Inferior parietal cortex (tissue), 1 donor: ENCODE measurements at regions not wholly inside any gene's neighbourhood (a gene's known extent, or its start where the extent isn't known, plus 50 kb on each side); places are given as distances from the start of the nearest gene placed in this dataset.

Experiments used
- DNase-seq: peaks from one replicate; pipeline ENCODE4 v3.0.0-alpha.2; 2016; ENCODE audit errors: extremely low spot score

DNA sequence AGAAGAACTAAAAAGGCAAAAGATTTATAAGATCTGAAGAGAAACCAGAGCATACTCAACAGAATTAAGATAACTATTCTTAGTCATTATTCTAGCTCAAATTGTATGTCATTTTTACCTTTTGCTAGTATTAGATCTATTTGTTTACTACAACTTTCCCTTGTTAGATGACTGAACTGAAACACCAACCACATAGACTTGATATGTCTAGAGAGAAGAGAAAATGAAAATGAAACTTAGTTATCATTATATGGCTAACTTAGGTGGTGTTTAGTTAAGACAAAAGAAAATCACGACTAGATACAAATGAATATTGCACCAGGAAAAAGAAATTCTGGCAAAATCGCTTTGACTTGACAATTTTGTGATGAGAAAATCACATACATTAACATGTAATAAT lies 690.8 kb downstream of the PCDH18 start:
- DNase-seq = no peak

DNA sequence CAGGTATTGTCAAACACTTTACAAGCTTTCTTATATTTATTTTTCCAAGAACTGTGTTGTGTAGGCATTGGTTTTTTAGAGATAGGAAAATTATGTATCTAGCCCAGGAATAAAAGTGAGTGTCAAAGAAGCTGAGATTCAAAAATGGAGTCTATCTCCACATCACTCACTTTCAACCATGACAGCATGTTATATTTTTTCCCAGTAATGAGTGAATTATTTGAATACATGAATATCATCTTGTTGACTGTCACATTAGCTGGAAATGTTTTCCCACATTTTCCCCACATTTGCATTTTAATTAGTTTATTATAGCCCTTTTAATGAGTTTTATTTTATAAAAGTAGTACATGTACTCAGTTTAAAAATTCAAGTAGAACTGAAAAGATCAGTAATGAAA lies 693.7 kb downstream of the PCDH18 start:
- DNase-seq = no peak

DNA sequence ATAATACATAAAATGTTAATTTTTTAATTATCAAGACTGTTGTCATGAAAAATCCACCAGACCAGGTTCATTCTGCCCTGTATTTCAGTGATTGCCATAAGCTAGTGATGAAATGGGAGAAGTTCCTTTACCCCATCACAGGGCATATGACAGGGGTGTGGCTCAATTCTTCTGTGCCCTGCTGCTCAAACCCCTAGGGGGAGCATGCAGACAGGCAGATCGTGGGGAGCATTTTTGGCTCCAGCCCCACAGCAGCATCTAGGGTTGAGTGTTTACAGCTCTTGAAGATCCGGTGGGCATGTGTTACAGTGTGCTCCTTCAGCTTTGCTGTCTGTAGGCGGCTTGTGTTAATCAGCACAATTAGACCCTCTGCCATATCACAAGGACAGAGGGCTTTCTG lies 700.7 kb downstream of the PCDH18 start:
- no peak for DNase-seq

DNA sequence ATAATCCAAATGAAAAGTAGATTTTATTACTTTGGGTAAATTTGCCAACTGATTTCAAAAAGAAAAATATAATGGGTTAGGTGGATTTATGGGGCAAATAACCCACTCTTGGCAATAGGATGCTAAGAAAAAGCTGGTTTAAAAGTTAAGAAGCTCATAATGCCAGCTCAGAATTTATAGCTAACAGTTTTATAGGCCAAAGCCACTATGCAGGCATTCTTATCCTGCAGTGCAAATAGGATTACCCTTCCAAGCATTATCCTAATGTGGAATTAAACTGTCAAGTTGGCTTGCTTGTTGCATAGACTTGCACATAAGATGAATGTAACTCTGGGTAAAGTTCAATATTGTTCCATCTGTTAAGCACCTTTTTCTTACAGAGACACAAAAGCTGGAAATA lies 703.0 kb downstream of the PCDH18 start:
- DNase-seq = no peak

DNA sequence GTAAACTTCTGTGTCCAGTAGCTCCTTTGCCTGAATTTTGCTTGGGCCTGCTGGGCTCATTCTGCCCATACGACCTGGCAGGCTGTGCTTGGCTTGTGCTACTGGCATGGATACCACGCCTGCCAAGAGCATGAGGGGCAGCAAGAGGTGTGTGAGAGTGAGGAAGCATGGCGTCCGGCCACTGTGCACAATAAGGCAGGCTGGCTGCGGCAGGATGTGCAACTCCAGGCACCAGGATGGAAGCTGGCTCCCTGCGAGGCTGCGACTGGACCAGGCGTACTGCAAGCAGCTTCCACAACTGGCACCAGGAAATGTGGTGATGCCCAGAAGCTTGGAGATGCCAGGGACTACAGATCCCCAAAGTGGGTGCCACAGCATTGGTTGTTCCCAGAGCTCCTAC lies 709.3 kb downstream of the PCDH18 start:
- no peak for DNase-seq

DNA sequence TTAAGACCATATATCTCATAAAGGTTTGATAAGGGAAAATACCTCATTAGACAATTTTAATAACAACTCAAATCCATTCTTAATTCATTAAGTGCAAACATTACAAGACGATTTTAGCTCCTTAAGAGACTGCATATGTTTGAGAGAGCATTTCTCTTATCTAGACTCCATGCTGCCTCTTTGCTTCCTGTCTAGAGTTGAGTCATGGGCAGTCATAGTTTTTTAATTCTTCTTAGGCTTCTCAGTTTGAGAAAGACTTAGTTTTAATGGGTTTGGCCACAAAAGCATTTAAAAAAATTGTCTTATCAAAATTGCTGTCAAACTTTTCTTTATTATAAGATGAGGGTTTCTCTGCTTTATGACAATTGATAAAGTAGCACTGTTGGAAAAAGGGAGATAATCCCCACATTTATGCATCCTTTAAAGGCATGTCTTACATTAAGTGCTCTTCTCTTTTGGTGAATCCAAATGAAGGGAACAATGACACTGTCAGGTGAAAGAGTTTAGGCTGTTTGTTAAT lies 713.4 kb downstream of the PCDH18 start:
- no peak for DNase-seq

DNA sequence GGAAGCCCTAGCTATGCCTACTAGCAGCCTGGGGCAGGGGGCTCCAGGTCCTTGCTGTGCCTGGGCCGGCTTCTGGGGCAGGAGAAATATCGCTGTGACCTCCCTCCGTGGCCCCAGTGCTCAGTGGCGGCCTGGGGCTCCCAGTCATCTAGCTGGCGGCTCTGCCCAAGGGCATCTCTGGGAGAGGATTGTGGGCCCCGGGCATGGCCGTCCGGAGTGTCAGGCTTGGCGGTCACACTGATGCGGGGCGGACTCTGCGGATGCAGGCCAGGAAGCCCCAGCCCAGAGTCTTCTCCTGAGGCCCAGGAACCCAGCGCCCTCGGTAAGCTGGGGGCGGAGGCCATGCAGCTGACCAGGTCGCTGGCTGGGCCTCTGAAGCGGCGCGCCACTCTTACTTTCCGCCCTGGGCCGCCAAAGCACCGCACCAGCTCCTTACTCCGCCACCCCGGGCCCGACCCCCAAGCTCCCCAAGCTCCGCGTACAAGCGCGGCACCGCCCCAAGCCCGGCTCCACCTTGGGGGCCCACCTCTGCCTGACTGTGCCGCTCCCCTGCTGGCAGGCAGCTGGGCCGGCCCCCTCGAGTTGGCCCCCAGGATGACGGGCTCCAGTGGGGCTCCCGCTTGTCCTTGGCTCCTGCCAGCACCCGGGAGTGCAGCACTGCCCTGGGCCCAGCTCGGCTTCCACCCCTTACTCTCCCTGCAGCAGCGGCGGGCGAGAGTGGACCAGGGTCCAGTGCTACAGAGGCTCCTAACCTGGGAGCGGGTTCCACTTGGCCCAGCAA lies 720.0 kb downstream of the PCDH18 start:
- DNase-seq = no peak

DNA sequence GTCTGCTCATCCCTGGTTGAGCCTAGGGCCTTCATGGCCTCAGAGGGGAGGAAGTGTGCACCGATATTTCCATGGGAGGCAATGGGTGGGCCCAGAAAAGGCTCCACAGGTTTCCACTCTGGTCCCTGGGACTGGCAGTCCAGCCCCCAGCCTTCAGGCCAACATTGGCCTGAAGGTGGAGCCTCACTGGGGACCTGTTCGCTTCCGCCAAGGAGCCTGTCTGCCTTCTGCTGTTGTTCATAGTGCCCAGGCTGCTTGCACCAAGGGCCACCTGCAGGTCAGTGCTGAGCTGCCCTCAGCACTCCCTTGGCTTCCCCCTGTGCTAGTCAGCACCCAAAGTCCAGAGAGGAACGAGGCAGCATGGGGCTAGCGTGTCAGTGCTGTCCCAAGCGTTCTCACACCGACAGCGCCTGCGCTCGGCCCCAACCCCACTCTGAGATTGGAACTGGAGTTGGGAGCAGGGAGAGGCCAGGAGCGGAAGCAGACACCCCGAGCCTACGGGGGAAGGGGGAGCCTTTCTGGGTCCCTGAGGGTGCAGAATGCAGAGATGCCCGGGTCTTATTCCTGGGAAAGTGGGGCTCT lies 720.7 kb downstream of the PCDH18 start:
- DNase-seq = no peak

DNA sequence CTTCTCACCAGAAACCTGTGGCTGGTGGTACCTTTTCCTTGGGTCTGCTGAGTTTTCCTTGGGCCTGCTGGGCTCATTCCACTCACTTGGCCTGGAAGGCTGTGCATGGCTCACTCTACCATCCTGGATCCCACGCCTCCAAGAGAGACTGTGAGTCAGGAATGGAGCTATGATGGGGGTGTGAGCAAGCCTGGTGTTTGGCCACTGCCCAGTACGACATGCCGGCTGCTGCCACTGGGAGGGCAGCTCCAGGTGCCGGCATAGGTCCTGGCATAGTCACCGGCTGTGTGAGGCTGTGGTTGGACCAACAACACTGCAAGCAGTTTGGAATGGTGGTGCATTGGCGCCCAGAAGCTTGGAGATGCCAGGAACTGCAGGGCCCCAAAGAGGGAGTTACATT lies 721.7 kb downstream of the PCDH18 start:
- DNase-seq = no peak

DNA sequence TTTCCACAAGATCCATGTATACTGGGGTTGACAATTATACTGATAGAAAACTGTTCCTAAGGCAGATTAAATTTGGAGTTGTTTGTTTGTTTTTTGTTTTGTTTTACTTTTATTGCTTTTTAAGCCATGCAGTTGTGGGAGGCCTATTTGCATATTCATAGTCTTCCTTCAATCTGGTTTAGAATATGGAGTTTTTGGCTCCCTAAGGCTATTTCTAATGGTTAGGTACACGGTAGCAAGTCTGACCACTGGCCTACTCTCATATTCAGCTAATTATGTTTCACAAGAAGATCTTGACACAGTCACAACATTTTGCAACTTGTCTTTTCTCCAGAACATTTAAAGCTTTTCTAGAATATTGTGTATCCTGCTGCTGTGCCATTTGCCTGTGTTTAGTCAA lies 725.5 kb downstream of the PCDH18 start:
- DNase-seq = no peak

DNA sequence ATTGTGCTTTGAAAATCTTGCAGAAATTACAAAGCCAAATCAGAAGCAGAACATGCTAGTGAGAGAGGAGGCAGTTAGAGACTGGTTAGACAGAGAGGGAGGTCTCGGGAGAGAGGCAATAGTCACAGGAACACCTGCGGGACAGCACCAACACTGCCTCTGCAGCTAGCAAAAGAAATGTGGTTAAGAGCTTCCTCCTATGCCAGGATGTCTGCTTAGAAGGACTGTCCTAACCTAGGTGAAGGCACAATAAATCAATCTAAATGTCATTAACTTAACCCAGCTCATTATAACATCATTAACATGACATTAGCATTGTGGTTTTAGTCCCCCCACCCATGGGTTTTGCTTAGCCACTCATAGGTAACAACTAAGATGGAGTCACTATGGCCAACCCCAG lies 726.7 kb downstream of the PCDH18 start:
- no peak for DNase-seq

DNA sequence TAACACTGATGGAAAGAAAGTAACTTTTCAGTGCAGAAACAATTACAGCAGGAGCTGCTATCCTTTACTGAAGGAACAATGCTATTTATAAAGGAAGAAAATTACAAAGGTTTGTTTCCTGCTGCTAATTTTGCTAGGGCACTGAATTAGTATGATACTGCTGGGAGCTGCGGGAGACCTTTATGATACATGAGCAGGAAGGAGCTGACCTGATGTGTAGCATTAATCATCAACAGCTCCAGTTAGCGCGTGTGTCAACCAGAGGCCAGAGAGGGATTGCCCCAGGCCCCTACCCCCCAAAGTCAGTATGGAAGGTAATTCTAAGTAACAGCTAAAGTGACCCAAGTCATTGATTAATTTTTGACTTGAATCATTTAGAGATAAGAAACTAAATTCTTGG lies 728.9 kb downstream of the PCDH18 start:
- DNase-seq = no peak

DNA sequence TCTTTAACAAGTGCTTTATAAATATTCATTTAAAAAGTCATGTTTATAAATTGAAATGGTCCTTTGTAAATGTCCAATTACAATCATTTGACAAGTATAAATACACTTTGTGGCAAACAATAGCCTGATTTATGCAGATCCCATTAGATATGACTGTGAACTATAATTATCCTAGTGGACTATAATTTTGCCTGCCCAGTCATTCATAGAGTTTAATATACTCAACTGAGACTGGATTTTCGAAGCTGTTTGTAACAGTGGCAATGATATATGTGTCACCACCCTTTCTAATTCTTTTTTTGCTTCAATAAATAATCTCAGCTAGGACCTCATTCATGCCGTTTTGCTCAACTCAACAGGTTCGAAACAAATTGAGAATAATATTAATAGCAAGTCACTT lies 732.0 kb downstream of the PCDH18 start:
- no peak for DNase-seq

DNA sequence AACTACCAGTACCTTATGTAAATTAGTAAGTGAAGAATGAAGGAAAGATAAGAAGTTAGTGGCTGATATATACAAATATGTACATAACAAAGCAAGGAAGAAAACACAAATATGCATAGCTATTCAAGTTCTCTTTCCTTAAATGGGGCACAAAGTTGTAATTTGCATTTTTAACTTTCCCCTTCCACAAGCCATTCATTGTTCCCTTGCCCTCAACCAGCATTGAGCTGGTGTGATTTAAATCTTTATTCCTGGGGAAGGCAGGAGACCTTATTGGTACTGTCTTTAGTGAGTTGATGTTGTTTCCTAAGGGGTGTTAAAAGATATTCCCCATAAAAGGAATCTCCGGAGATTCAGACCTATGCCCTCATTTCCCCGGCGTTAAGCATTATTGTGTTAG lies 735.3 kb downstream of the PCDH18 start:
- no peak for DNase-seq

DNA sequence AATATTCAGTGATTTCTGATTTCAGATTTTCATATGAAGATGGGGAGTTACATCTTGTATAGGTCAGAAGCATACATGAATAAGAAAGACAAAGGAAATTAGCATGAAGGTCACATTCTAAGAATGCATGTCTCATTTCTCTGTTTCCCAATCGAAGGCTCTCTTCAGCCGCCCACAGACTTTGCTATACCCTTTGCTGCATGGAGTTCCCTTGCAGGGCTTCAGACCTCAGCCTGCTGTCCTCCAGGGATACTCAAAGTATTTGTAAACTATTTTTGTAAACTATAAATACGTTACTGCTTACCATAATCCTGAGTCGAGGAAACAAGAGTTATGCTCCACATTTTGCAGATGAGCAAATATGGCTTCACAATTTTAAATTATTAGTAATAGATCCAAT lies 738.4 kb downstream of the PCDH18 start:
- no peak for DNase-seq

DNA sequence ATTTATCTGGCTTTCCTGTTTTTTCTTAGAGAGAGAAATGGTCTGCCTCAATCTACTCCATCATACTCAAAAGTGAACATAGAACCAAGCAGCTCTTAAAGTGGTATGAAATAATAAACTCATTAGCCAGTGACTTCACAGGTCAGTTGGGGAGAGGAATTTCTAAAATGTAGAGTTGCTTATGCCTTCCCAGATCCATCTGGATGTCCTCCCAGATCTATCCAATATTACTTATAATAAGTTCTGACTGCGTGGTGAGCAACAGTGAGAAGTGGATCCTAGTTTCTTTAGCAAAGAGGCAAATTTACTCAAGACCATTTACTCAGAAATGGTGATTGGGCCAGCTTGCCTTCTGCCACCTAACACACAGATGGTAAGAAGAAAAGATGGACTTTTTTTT lies 748.0 kb downstream of the PCDH18 start:
- DNase-seq = no peak

DNA sequence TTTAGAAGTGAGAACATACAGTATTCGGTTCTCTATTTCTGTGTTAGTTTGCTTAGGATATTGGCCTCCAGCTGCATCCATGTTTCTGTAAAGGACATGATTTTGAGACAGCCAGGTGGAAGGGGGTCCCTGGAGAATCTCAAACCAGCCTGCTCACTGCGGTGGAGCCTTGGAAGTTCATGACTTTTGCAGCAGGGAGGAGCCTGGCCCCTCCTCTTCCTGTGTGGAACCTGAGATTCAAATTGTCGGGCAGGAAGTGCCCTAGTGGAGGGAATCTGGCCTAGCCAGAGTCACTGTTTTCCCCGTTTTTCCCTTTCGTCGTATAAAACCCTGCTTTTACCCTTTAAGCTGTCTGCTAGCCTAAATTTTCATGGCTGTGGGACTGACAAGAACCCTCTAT lies 762.6 kb downstream of the PCDH18 start:
- DNase-seq = no peak

DNA sequence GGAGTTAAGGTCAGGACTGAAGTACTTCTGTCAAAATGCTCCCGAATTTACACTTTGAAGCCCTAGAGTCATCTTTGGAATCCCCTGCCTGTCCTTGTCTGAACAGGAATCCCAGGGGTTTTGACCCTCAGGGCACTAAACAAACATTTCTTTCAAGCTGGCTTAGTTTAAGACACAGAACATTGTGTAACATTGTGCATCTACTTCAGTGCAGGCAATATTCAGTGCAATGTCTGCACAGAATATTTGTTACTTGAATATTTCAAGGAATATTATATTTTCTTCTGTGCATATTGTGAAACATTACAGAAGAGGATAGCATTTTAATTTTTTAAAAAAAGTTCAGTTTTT lies 763.4 kb downstream of the PCDH18 start:
- DNase-seq = no peak

DNA sequence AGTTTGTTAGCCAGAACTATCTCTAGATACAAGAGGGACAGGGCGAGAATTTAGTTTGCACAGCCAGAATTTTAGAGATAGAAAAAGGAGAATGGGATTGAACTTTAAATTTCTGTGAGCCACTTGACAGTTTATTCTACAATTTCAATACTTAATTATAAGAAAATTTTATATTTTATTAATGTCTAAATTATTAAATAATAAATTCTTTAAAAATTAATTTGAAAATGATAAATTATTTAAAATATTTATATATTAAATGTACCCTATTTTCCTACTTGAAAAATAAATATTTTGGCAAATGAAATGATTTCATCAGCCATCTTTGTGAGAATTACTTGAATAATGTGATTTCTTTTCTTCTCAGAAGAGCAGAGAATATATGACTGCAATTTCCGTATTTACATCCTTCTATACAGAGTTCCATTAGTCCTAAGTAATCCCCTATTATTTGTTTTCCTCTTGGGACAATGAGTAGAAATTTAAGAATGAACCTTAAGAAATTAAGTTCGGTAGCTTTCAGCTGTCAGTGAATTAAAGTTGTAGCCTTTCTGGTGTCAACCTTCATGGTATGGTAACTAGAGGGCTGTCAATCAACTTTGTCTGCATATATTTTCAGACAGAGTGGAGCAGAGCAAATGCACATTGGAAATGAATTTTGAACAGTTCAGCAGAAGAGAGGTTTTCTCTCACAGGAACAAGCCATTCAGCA lies 763.9 kb downstream of the PCDH18 start:
- no peak for DNase-seq

DNA sequence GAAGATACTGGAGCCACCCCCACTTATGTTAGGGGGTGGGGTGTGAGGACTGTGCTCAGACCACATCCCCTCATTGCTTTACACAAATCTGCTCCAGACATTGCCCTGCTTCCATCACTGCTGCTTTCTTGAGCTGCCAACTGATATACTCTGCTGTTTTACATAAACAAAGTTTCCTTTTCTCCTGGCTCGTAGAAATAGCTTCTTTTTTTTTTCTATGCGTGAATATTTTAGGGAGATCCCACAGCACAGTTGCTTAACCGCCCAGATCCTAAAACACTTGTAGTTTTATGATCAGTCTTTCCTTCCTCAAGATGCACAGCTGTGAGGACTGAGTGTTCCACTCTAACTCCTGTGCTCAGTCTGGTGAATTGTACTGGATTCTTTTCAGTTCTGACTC lies 768.4 kb downstream of the PCDH18 start:
- no peak for DNase-seq

DNA sequence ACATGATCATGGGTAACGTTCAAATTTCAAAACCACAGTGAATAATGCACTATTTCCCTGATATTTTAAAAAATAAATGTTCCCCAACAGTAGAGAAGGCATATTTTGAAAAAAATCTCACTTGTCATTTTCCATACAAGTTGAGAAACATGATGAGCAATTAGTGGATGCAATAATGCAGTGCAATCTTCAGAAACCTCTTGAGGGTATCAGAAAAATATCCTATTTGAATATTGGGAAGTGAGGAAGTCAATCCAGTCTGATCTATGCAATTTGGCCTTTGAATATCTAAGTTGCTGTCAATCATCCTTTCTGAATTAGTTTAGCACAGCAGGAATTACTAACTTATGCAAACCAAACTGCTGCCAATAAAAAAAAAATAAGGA lies 776.8 kb downstream of the PCDH18 start:
- no peak for DNase-seq

DNA sequence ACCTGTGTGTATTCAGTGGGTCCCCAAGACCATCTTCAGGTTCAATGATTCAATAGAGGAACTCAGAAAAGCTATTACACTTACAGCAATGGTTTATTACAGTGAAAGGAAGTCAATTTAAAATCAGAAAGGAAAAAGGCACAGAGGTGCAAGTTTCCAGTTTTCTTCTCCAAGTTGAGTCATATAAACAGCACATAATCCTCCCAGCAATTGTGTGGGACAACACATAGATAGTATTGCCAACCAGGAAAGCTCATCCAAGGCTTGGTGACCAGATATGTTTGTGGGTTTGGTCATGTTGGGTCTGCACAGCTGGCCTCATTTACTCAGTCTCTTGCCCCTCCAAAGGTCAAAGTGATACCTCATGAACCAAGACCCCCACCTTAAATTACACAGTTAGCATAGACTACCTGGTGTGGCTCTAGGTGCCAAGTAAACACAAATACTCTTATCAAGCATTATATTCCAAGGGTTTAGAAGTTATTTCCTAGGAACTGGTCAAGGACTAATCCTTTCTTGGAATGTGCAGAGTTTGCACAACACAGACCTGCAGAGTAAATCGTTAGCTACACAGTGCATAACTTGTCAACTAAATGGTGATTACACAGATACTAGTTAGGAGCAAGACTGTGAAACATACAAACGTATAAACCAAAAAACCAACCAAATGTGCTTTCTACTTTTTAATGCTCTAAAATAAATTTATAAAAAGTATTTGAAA lies 777.3 kb downstream of the PCDH18 start:
- DNase-seq = no peak

DNA sequence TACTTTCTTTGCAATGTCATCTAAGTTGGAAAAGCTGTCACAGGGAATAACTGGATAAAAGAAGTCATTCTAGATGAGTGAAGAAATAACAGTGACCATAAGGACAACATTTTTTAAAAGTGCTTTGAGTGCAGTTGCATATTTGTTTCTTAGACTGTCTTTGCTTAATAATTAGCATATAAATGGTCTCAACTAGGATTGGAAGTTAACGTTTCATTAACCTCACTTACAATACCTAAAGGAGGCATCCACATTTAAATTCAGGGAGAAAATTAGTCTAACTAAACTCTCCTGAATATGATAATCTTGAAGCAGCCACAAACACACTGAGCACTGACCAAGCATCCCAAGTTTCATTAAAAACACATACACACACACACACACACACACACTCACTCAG lies 780.7 kb downstream of the PCDH18 start:
- no peak for DNase-seq
